NCI-H2029 (cell line): ENCODE measurements at regions not wholly inside any gene's neighbourhood (a gene's known extent, or its start where the extent isn't known, plus 50 kb on each side); places are given as distances from the start of the nearest gene placed in this dataset.

Source experiments
- DNase-seq: peaks from one replicate; lab custom pipeline; 2025; lab: John Stamatoyannopoulos, UW

GRCh38 chr9:80922544-80922943 is 766.8 kb downstream of the TLE1 start:
- DNase-seq, result no peak

GRCh38 chr9:80906728-80907127 is 782.6 kb downstream of the TLE1 start:
- DNase-seq, result no peak

GRCh38 chr9:80899208-80899607 is 790.1 kb downstream of the TLE1 start:
- DNase-seq, result no peak

- DNase-seq, result no peak
These were observed 796.2 kb downstream of the TLE1 start for GRCh38 chr9:80893190-80893589.

GRCh38 chr9:80892703-80893102 is 796.6 kb downstream of the TLE1 start:
- no peak for DNase-seq

GRCh38 chr9:80890124-80890523 is 799.2 kb downstream of the TLE1 start:
- no peak for DNase-seq

GRCh38 chr9:80885894-80886293 is 803.5 kb downstream of the TLE1 start:
- DNase-seq, result peak; percentile 36

- DNase-seq, result no peak
These were observed 805.3 kb downstream of the TLE1 start for GRCh38 chr9:80883826-80884579.

GRCh38 chr9:80883426-80883825 is 805.9 kb downstream of the TLE1 start:
- no peak for DNase-seq

GRCh38 chr9:80881940-80882339 is 807.4 kb downstream of the TLE1 start:
- no peak for DNase-seq

- no peak for DNase-seq
These were observed 808.0 kb downstream of the TLE1 start for GRCh38 chr9:80881320-80881719.

- DNase-seq, result no peak
These were observed 810.8 kb downstream of the TLE1 start for GRCh38 chr9:80878556-80878955.

GRCh38 chr9:80875947-80876346 is 813.4 kb downstream of the TLE1 start:
- DNase-seq, result no peak

GRCh38 chr9:80874276-80874675 is 815.1 kb downstream of the TLE1 start:
- no peak for DNase-seq

- DNase-seq, result no peak
These were observed 815.5 kb downstream of the TLE1 start for GRCh38 chr9:80873861-80874260.

- no peak for DNase-seq
These were observed 817.8 kb downstream of the TLE1 start for GRCh38 chr9:80871596-80871995.

GRCh38 chr9:80867731-80868130 is 821.6 kb downstream of the TLE1 start:
- DNase-seq, result no peak

GRCh38 chr9:80866576-80867227 is 822.6 kb downstream of the TLE1 start:
- no peak for DNase-seq

GRCh38 chr9:80866121-80866520 is 823.2 kb downstream of the TLE1 start:
- DNase-seq, result no peak

GRCh38 chr9:80843028-80843427 is 846.3 kb downstream of the TLE1 start:
- DNase-seq, result no peak

- DNase-seq, result no peak
These were observed 847.0 kb downstream of the TLE1 start for GRCh38 chr9:80842389-80842788.

- no peak for DNase-seq
These were observed 847.5 kb downstream of the TLE1 start for GRCh38 chr9:80841888-80842287.

- no peak for DNase-seq
These were observed 849.3 kb downstream of the TLE1 start for GRCh38 chr9:80839821-80840675.
